Activated CD8-positive, alpha-beta T cell treated with anti-CD3 and anti-CD28 coated beads for 36 hours (primary cell): ENCODE measurements at regions not wholly inside any gene's neighbourhood (a gene's known extent, or its start where the extent isn't known, plus 50 kb on each side); places are given as distances from the start of the nearest gene placed in this dataset.

Experiments
- ATAC-seq: fragments of 200-7000 bp; cut with Tn5 transposase; one replicate; pipeline ENCODE4 v1.10.0; 2021; ENCODE audit warnings: mild to moderate bottlenecking, moderate library complexity
- CTCF ChIA-PET: fragments of 350-600 bp; sonication (Branson Sonifier 250); formaldehyde crosslinking; loops from one replicate; lab custom pipeline; 2021; ENCODE audit warnings: antibody characterized with exemption; lab: Charles Lee
- POLR2A ChIA-PET: fragments of 350-600 bp; sonication (Branson Sonifier 250); formaldehyde crosslinking; loops from one replicate; lab custom pipeline; 2021; ENCODE audit warnings: antibody characterized with exemption; lab: Charles Lee
- DNase-seq: peaks from one replicate; pipeline ENCODE4 v3.0.0-alpha.2; 2020
- H3K27ac Mint-ChIP-seq: one replicate; pipeline ENCODE4 v1.8.0; 2021; ENCODE audit warnings: mild to moderate bottlenecking, mixed read lengths
- H3K27me3 Mint-ChIP-seq: one replicate; pipeline ENCODE4 v1.8.0; 2021; ENCODE audit warnings: mixed read lengths
- H3K36me3 Mint-ChIP-seq: one replicate; pipeline ENCODE4 v1.8.0; 2021; ENCODE audit warnings: low read depth, mixed read lengths
- H3K4me1 Mint-ChIP-seq: one replicate; pipeline ENCODE4 v1.8.0; 2021; ENCODE audit warnings: low read depth, mixed read lengths
- H3K4me3 Mint-ChIP-seq: one replicate; pipeline ENCODE4 v1.8.0; 2021; ENCODE audit warnings: mild to moderate bottlenecking, moderate library complexity, mixed read lengths
- H3K9me3 Mint-ChIP-seq: one replicate; pipeline ENCODE4 v1.8.0; 2021; ENCODE audit warnings: mixed read lengths
- intact Hi-C: fragments of 100-400 bp; cut with micrococcal nuclease; formaldehyde crosslinking; loops from one replicate; pipeline ENCODE4 v1.10.0; 2022
- TF ChIP-seq, protein P1 (sequence below): fragments of 200-600 bp; IDR thresholded peaks from one replicate; pipeline ENCODE4 v1.8.0; 2022; ENCODE audit warnings: antibody characterized with exemption, mild to moderate bottlenecking

DNA sequence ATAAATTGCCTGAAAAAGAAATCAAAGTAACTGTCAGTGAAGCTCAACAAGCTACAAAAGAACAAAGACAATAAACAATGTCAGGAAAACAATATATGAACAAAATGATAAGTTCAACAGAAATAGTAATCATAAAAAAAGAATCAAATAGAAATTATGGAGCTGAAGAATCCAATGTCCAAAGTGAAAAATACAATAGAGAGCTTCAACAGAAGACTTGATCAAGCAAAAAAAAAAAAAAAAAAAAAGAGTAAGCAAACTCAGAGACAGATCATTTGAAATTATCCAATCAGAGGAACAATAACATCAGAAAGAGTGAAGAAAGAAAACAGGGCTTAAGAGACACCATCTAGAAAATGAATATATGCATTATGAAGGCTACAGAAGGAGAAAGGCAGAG is 251.4 kb upstream of the SAMSN1 start:
- TF ChIP-seq, protein P1, sequence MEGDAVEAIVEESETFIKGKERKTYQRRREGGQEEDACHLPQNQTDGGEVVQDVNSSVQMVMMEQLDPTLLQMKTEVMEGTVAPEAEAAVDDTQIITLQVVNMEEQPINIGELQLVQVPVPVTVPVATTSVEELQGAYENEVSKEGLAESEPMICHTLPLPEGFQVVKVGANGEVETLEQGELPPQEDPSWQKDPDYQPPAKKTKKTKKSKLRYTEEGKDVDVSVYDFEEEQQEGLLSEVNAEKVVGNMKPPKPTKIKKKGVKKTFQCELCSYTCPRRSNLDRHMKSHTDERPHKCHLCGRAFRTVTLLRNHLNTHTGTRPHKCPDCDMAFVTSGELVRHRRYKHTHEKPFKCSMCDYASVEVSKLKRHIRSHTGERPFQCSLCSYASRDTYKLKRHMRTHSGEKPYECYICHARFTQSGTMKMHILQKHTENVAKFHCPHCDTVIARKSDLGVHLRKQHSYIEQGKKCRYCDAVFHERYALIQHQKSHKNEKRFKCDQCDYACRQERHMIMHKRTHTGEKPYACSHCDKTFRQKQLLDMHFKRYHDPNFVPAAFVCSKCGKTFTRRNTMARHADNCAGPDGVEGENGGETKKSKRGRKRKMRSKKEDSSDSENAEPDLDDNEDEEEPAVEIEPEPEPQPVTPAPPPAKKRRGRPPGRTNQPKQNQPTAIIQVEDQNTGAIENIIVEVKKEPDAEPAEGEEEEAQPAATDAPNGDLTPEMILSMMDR, result no peak
- no peak for DNase-seq
- CTCF ChIA-PET, result no interaction called here
- POLR2A ChIA-PET, result no interaction called here
- Mint-ChIP-seq H3K36me3 (no peaks in the 10 kb centered on the region), H3K4me3 (no peak overlapping the region), H3K27ac (no peak overlapping the region), H3K9me3 (peaks cover 34% of the 10 kb centered on the region), H3K27me3 (peaks cover 3% of the 10 kb centered on the region), H3K4me1 (no peaks in the 10 kb centered on the region)
- no peak for ATAC-seq
- intact Hi-C loops, result no loop called here

DNA sequence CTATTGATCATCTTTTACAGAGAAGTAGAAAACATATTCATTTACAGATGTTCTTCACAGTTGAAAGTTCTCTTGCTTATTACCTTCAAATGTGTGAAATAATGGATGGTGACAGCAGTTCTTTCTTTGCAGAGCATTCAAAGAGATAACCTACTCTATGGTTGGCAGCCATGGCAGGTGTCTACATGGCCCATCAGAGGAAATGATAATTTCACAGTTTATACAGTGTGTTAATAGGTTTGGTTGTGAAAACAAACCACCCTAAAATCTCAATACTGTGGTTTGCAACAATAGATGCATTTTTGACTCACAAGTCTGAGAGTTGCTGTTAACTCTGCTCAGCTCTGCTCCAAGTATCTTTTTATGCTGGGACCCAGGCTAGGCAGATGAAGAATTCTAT is 241.2 kb upstream of the SAMSN1 start:
- no peak for DNase-seq
- Mint-ChIP-seq H3K4me1 (no peaks in the 10 kb centered on the region), H3K27me3 (no peaks in the 10 kb centered on the region), H3K4me3 (no peak overlapping the region), H3K36me3 (no peaks in the 10 kb centered on the region), H3K9me3 (peaks cover 2% of the 10 kb centered on the region), H3K27ac (no peak overlapping the region)
- TF ChIP-seq, protein P1, result no peak
- POLR2A ChIA-PET, result no interaction called here
- intact Hi-C loops, result no loop called here
- CTCF ChIA-PET, result no interaction called here
- ATAC-seq, result no peak

DNA sequence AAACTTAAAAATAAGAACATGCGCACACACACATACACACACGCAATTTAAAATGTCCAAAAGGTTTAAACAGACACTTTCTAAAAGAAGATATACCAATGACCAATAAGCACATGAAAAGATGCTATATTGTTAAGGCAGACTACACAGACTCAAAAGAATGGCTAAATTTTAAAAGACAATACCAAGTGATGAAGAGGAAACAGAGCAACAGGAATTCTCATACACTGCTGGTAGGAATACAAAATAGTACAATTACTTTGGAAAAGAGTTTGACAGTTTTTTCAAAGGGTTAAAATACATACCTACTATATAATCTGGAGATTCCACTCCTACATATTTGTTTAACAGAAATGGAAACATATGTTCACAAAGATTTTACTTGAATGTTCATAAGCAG is 239.6 kb upstream of the SAMSN1 start:
- H3K4me3 Mint-ChIP-seq, result no peak overlapping the region
- H3K27ac Mint-ChIP-seq, result no peak overlapping the region
- no peaks in the 10 kb centered on the region for H3K27me3 Mint-ChIP-seq
- ATAC-seq (no peak), DNase-seq (no peak)
- no peaks in the 10 kb centered on the region for H3K4me1 Mint-ChIP-seq
- ChIA-PET POLR2A (no interaction called here), CTCF (no interaction called here)
- H3K36me3 Mint-ChIP-seq, result no peaks in the 10 kb centered on the region
- TF ChIP-seq, protein P1, result no peak
- intact Hi-C loops, result no loop called here
- H3K9me3 Mint-ChIP-seq, result peaks cover 2% of the 10 kb centered on the region

DNA sequence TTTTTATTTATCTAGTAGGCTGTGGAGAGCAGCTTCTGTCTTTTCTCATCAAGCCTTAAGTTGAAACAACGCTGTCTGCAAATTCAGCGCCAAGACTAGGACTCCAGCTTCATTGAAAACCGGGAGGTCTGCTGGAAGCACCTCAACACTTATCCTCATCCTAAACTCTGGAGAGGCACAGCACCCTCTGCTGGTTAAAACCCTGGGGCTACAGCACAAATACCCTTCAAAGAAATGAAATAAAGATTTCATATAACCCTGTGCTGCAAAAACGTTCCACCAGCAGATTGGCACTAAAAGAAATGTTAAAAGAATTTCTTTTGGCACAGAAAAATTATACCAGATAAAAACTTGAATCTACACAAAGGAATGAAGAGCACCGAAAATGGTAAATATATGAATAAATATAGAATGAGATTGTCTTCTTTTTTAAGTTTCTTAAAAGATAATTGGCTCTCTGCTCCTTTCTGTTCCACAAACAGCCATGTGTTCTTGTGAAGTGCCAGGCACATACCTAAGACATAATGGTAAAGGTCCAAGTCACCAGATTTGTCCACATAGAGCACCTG is 227.7 kb upstream of the SAMSN1 start:
- ATAC-seq, result peak; percentile 47
- POLR2A ChIA-PET, result no interaction called here
- no peak overlapping the region for H3K27ac Mint-ChIP-seq
- intact Hi-C loops, result loop anchor here (10.0 kb wide), 1 partner anchor 369 kb away; no protein-coding TSS in a partner anchor
- no peaks in the 10 kb centered on the region for H3K36me3 Mint-ChIP-seq
- peaks cover 8% of the 10 kb centered on the region for H3K27me3 Mint-ChIP-seq
- H3K9me3 Mint-ChIP-seq, result no peaks in the 10 kb centered on the region
- TF ChIP-seq, protein P1, result peak; percentile 78
- no peaks in the 10 kb centered on the region for H3K4me1 Mint-ChIP-seq
- peak; percentile 79 for DNase-seq
- CTCF ChIA-PET, result interaction anchor here (0.7 to 1.1 kb wide), 10 partner anchors 11 to 521 kb away, joined by 3 to 4 read pairs (median 3); no protein-coding TSS in a partner anchor
- H3K4me3 Mint-ChIP-seq, result no peak overlapping the region

DNA sequence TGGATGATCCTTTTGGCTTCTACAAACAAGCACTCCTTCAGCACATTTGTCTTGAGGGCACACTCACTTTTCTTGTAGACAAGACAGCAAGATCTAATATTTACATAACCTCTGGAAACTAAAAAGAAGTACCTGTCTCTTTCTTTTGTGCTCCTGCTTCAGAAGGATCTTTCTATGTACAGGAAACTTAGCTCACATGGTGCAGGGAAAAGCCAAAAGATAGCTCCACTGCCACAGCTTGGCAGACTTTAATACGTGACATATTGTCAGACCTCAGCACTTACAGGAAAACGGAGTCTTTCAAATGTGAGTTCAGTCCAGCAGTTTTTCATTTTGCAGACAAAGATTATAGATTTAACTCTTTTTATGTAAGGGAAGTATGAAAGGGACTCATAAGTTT is 225.5 kb upstream of the SAMSN1 start:
- intact Hi-C loops, result loop anchor here (10.0 kb wide), 1 partner anchor 367 kb away; no protein-coding TSS in a partner anchor
- Mint-ChIP-seq H3K27me3 (peaks cover 8% of the 10 kb centered on the region), H3K9me3 (no peaks in the 10 kb centered on the region), H3K27ac (no peak overlapping the region), H3K4me3 (no peak overlapping the region), H3K36me3 (no peaks in the 10 kb centered on the region), H3K4me1 (no peaks in the 10 kb centered on the region)
- ChIA-PET CTCF (interaction anchor here (1.0 to 1.2 kb wide), 2 partner anchors 34 to 370 kb away, joined by 3 read pairs; no protein-coding TSS in a partner anchor), POLR2A (no interaction called here)
- ATAC-seq, result no peak
- no peak for DNase-seq
- TF ChIP-seq, protein P1, result no peak
